Sciatic nerve (tissue), 2 donors: ENCODE measurements at regions not wholly inside any gene's neighbourhood (a gene's known extent, or its start where the extent isn't known, plus 50 kb on each side); places are given as distances from the start of the nearest gene placed in this dataset.
"Not testable (repeated sequence)": the region's sequence is repeated elsewhere in the genome, so short reads cannot be mapped to it uniquely, and the experiment has no call there.

Experiments used
- ATAC-seq: fragments of 200-7000 bp; cut with Tn5 transposase; one replicate; pipeline ENCODE4 v1.9.1; 2020; ENCODE audit warnings: mild to moderate bottlenecking, moderate library complexity
- DNase-seq: peaks from one replicate; pipeline ENCODE4 v3.0.0-alpha.2; 2020; ENCODE audit warnings: low spot score
- intact Hi-C: fragments of 100-400 bp; cut with DNase I; formaldehyde crosslinking; loops from one replicate; pipeline ENCODE4 v1.14.2; 2022
- donor health status: DM: no; HTN: no; CAD: no.
- donor health status: DM: no; HTN: no; CAD: no.

GRCh38 chr2:156254637-156255067 is 77.9 kb downstream of the NR4A2 start:
- DNase-seq, intact Hi-C loops, ATAC-seq: not testable (repeated sequence)

- intact Hi-C loops: no loop called here
- DNase-seq (no peak), ATAC-seq (no peak)
Measured at GRCh38 chr2:156253765-156254164, 78.8 kb downstream of the NR4A2 start.

- no peak for ATAC-seq
- DNase-seq: no peak
- intact Hi-C loops: no loop called here
Measured at GRCh38 chr2:156242874-156243273, 89.6 kb downstream of the NR4A2 start.

- intact Hi-C loops: no loop called here
- ATAC-seq (no peak), DNase-seq (no peak)
Measured at GRCh38 chr2:156237558-156237957, 95.0 kb downstream of the NR4A2 start.

GRCh38 chr2:156229724-156230362 is 102.7 kb downstream of the NR4A2 start:
- intact Hi-C loops: no loop called here
- DNase-seq: no peak
- ATAC-seq: no peak

- DNase-seq, intact Hi-C loops, ATAC-seq: not testable (repeated sequence)
Measured at GRCh38 chr2:156223328-156223727, 109.2 kb downstream of the NR4A2 start.

- intact Hi-C loops: no loop called here
- DNase-seq (no peak), ATAC-seq (no peak)
Measured at GRCh38 chr2:156221703-156222102, 110.8 kb downstream of the NR4A2 start.

- no peak for ATAC-seq
- intact Hi-C loops: no loop called here
- DNase-seq: no peak
Measured at GRCh38 chr2:156219491-156220100, 112.9 kb downstream of the NR4A2 start.

- DNase-seq (no peak), ATAC-seq (no peak)
- intact Hi-C loops: no loop called here
Measured at GRCh38 chr2:156215656-156216055, 116.9 kb downstream of the NR4A2 start.

- DNase-seq: no peak
- intact Hi-C loops: no loop called here
- ATAC-seq: no peak
Measured at GRCh38 chr2:156211318-156211717, 121.2 kb downstream of the NR4A2 start.

GRCh38 chr2:156206355-156206754 is 126.2 kb downstream of the NR4A2 start:
- intact Hi-C loops: no loop called here
- ATAC-seq (no peak), DNase-seq (no peak)

GRCh38 chr2:156199588-156199987 is 132.9 kb downstream of the NR4A2 start:
- intact Hi-C loops: no loop called here
- ATAC-seq: no peak
- DNase-seq: no peak

GRCh38 chr2:156196031-156196430 is 136.5 kb downstream of the NR4A2 start:
- DNase-seq (no peak), ATAC-seq (no peak)
- intact Hi-C loops: no loop called here

- intact Hi-C loops: no loop called here
- DNase-seq (no peak), ATAC-seq (no peak)
Measured at GRCh38 chr2:156192468-156192867, 140.1 kb downstream of the NR4A2 start.

GRCh38 chr2:156191527-156191926 is 141.0 kb downstream of the NR4A2 start:
- ATAC-seq: peak; percentile 13
- DNase-seq: no peak
- intact Hi-C loops: no loop called here

- intact Hi-C loops: no loop called here
- no peak for DNase-seq
- ATAC-seq: no peak
Measured at GRCh38 chr2:156190517-156190916, 142.0 kb downstream of the NR4A2 start.

GRCh38 chr2:156189584-156189983 is 142.9 kb downstream of the NR4A2 start:
- no peak for ATAC-seq
- intact Hi-C loops: no loop called here

GRCh38 chr2:156189143-156189542 is 143.4 kb downstream of the NR4A2 start:
- ATAC-seq (no peak), DNase-seq (no peak)
- intact Hi-C loops: no loop called here

More at GRCh38 chr2:156189584-156189983, 142.9 kb downstream of the NR4A2 start:
- DNase-seq: no peak

GRCh38 chr2:156182132-156182531 is 150.4 kb downstream of the NR4A2 start:
- no peak for DNase-seq
- peak; percentile 28 for ATAC-seq
- intact Hi-C loops: no loop called here

- DNase-seq (no peak), ATAC-seq (no peak)
- intact Hi-C loops: no loop called here
Measured at GRCh38 chr2:156181208-156181607, 151.3 kb downstream of the NR4A2 start.

- intact Hi-C loops: no loop called here
- ATAC-seq (no peak), DNase-seq (no peak)
Measured at GRCh38 chr2:156177654-156178053, 154.9 kb downstream of the NR4A2 start.
